ENCODE measurements at regions not wholly inside any gene's neighbourhood (a gene's known extent, or its start where the extent isn't known, plus 50 kb on each side); places are given as distances from the start of the nearest gene placed in this dataset.

DNA sequence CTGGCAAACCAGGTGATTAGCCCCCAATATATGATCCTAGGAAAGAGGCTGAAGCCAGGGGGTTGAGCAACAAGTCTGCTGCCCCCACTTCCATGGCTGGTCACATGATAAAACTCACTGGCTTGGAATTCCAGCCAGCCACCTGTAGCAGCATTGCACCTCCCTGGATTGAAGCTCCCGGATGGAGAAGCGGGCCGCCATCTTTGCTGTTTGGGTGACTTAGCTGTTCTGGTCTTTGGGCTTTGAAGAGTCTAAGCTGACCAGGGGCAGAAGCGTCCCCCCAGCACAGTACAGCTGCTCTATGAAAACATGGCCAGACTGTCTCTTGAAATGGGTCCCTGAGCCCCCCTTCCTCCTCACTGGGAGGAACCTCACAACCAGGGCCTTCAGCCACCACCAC is 610.2 kb downstream of the ANXA1 start:
- DNase-seq (ENCODE audit: low read depth): no peak

DNA sequence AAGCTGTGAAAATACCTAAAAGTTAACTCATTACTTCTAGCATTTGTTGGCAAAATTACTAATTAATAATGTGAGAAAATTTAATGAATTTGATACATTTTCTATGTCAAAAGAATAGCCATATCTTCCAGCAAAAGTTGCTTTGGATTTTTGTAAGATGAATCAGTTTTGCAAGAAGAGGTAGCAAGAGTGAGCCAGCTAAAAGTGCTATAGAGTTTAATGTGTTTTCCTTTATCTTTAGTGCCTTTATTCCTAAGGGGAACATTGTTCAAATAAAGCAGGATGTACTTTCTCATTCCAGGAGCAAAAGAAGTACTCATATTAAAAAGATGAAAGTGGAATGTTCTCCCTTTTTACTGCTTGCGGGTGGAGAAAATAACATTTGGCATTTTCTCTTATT is 622.2 kb downstream of the ANXA1 start:
- no peak for DNase-seq (ENCODE audit: low read depth)

DNA sequence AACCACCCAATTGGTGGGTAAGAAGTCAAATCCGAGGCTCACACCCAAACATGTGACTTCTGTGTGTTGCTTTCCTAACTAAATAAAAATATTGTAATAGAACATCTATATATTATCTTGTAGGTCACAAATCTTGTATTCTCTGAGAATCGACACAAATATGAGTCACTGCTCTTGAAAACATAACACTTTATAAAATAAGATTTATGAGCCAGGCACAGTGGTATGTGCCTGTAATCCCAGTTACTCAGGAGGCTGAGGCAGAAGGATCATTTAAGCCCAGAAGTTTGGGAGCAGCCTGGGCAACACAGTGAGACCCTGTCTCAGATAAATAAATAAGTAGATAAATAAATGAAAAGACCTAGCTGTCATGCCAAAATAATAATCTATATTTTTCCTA is 624.1 kb downstream of the ANXA1 start:
- DNase-seq (ENCODE audit: low read depth): no peak

DNA sequence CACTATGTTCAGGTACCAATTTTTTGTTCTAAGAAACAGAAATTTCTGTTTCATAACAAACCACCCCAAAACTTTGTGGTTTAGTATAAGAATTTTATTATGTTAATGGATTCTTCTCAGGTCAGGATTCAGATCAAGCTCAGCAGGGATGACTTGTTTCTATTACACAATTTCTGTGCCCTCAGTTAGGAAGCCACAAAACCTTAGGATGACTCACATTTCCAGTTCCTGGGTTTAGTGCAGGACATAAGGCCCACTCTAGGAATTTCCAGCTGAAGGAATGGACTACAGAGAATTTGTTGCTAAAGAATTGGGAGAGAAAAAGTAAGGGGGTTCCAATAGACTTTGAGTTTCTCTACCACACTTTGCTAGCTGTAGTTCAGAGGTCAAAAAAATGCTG is 629.3 kb downstream of the ANXA1 start:
- DNase-seq (ENCODE audit: low read depth): no peak

DNA sequence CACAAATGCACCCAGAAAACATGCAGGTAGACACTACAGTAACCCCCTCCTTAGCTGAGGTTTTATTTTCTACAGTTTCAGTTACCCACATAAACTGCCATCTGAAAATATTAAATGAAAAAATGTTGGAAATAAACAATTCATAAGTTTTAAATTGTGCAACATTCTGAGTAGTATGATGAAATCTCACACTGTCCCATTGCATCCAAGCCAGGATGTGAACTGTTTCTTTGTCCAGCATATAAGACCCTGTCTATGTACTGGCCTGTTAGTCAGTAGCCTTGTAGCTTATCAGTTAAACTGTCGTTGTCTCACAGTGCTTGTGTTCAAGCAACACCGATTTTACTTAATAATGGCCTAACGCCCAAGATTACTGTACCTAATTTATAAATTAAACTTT is 630.5 kb downstream of the ANXA1 start:
- no peak for DNase-seq (ENCODE audit: low read depth)

DNA sequence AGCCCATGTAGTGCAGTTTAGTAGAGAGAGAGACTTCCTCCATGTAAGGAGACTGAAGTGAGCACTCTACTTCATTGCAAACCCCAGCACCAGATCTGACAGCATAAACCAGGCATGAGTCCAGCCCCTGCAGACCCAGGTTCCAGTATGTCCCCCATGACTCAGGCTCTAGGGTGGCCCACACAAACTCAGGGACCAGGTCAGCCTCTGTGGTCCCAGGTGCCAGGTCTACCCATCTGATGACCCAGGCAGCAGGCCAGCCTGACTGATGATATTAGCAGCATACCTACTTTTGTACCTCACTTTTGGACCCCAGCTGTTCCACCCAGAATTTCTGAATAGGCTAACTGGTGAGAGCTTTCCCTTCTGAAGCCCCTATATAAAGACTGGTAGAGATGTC is 647.8 kb downstream of the ANXA1 start:
- DNase-seq (ENCODE audit: low read depth): no peak

DNA sequence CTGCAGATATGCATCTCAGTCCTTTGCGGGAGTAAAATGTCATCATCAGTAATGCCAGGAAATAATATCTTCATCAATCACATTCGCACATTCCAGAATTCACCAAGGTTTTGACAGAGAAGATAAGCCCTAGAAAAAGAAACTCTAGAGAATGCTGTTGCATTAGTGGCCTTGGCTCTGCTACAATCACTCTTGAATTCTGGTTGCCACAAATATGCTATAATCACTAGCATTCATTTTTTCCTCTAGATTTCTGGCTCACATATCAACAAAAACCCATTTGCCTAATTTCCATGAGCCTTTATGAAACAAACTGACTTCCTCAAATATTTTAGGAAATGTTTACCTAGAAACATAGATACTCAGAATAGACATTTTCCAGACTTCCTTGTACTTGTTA is 653.4 kb downstream of the ANXA1 start:
- no peak for DNase-seq (ENCODE audit: low read depth)

DNA sequence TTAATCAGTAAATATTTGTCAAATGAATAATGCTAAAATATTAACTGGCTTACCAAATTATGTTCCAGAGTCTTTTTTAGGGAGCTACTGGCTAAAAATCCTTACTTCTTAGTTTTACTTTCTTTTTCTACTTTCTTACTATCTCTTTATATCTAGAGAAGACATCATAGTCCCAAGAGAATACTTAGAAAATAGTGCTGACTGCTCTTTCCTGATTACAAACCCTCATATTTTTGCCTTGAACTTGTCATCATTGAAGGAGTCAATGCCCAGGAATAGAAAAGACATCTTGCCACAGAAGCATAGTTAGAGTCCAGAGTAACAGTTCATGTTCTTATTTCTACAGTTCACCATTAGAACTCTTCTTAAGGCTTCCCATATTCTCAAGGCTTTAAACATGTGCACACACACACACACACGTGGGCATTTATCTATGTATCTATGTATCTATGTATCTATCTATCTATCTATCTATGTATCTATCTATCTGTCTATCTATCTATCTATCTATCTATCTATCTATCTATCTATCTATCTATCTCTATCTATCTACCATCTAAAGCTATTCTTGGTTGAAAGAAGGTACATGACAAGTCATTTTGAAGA is 654.3 kb downstream of the ANXA1 start:
- no peak for DNase-seq (ENCODE audit: low read depth)

DNA sequence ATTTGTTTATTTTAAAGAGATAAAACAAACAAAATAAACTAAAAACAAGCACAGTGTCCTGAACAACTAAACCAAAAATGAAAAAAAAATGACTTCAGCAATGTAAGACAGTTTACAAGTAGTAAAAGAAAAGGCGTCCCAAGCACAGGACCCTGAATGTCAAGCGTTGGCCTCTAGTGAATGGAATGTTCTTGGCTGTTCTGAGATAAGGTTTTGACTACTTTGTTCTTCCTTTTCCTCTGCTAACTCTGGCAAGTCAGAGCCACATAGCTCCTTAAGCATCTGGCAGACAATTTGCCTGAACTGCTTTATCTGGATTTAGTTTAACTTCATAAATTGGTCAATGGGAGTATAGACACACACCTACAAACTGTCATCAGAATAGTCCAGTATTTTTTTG is 655.2 kb downstream of the ANXA1 start:
- no peak for DNase-seq (ENCODE audit: low read depth)

DNA sequence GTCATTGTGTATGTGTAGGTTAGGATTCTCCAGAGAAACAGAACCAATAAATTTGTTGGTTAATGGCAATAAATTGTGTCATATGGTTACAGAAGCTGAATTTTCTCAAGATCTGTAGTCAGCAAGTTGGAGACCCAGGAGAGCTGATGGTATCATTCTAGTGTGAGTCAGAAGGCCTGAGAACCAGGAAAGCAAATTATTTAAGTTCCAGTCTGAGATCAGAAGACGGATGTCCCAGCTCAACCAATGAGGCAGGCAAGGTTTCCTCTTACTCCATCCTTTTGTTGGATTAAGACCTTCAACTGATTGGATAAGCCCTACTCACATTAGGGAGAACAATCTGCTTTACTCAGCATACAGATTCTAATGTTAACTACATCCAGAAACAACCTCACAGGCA is 656.3 kb downstream of the ANXA1 start:
- no peak for DNase-seq (ENCODE audit: low read depth)

DNA sequence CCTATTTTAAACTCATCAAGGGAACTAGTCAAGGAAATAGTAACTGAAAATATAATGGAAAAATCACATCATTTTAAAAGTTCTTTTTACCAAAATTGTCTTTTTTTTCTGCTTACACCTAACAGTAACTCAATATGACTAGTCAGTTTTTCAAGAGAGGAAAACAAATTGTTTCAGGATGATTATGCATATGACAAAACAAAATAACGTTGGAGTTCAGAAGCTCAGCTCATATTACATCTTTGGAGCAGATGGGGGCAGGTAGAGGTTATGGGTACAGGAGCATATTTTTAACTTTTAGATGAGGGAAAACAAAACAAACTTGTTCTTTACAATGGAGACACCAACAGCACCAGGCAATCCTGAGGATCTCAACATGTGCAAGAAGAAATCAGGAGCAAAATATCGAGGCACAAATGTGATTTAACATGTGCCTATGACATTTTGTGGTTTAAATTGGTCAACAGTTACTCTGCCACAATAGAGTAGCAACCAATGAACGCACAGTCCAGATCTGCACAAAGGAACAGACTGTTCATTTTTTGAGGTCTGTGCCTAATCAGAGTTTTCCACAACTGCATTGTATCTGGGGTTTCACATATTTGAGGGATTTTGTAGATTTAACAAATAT is 659.0 kb downstream of the ANXA1 start:
- no peak for DNase-seq (ENCODE audit: low read depth)

DNA sequence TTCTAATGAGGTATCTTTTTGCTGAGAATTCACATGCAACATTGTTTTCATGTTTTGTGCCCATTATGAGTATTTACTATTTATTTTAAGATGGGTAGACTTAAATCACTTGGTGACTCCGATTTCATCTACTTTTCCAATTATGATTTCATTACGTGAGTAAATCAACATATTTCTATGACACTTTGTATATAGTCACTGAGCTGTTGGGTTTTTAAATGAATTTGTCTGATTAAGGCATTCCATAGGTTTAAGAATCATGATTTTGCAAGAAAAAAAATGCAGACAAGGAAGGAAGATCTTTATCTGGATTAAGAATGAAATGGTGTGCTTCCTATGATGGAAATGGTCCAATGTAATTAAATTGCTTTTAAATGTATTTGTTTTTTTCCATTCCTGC is 661.9 kb downstream of the ANXA1 start:
- DNase-seq (ENCODE audit: low read depth): no peak

DNA sequence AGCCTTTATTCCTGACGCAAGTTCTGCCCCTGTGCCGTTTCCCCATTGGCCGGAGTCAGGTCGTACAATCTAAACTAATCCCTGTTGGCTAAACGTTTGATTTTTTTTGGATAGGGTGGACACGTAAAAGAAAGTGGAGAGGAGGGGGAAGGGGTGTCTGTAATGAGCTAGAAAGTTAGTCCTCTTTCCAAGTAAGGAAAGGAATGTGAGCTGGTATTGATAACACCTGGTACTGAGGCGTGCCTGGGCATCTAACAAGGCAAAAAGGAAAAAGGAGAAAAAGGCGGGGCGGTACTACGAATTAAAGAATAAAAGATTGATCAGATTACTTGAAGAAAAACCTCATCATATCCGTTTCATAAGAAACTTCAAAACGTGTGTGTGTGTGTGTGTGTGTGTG is 665.2 kb downstream of the ANXA1 start:
- no peak for DNase-seq (ENCODE audit: low read depth)

DNA sequence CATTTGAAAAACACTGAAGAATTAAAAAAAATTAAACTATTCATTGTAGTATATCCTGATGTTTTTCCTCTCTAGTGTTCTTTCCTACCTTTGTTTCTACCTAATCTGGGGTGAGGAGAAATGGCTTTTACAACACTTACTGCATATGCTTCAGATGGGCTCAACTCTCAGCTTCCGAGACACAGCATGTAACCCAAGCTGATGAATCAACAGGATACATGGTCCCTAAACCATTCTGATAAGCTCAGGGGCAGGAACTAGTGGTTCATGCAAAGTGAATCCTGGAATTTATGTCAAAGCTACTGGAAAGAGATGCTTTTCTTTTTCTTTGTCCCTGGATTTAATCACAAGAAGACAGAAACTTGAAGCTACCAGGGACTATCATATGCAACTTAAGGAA is 672.5 kb upstream of the RORB start:
- DNase-seq (ENCODE audit: low read depth): no peak

DNA sequence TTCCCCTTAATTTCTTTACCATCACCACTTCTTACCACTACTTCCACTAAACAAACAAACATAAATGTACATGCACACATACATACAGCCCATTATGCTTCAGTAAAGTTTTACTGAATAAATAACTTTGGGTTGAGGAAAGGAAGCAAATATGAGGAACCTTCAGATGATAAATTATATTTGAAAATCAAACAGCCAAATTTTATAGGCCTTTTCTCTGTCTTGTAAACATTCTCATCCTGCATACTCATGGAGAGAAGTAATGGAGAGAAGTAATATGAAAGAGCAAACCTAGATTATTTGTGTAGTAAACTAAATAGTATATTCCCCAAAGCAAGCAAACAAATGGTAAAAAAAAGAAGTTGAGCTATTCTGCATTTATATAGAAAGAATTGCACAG is 658.3 kb upstream of the RORB start:
- DNase-seq (ENCODE audit: low read depth): no peak

DNA sequence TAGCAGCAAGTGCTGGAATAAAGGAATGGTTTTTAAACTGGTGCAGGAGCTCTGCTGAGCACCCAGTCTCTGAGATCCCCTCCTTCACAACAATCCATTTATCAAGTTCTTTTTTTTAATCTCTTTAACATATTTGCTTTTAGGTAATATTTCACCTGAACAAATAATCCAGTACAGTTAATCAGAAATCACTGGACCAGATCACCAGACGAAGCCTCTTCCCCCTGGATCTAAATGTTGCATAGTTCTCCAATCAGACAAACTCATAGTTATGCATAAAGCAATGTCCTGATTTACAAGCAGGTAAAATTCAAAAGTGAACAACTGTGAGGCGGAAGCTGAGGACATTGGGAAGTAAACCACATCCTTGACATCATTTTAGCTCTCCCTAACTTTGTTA is 657.7 kb upstream of the RORB start:
- DNase-seq (ENCODE audit: low read depth): no peak

DNA sequence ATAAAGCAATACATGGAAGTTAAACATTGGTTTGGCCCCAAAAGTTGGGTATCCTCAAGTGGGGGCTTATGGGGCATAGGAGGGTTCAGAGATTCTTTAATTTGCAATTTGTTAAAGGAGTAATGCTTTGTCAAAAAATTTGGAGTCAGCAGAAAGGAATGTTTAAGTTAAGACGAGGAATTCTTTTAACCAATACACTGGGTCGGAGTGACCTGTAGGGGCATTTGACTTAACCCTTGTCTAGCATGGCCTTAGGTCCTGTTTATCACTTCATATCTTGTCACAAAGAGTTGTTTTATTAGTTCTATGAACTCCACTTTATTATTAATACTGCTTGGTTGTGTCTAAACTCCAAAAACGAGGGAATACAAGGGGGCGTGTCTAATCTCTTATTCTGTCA is 656.1 kb upstream of the RORB start:
- no peak for DNase-seq (ENCODE audit: low read depth)

DNA sequence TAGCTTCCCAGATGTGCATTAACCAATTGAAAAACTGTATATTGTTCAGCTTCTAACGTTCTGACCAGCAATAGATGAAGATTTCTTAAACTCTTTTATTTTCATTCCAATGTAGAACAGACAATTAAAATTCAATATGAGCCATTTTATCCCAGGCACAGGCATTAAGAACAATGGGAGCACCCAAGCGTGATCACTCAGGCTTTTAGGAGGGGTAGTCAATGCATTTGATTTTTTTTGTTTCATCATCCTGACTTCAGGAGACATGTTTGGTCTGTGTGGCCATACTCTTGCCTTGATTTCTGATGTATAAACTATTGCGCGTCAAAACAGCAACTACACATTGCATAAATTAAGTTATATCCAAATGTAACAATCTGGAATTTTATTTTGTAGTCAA is 653.0 kb upstream of the RORB start:
- DNase-seq (ENCODE audit: low read depth): no peak

DNA sequence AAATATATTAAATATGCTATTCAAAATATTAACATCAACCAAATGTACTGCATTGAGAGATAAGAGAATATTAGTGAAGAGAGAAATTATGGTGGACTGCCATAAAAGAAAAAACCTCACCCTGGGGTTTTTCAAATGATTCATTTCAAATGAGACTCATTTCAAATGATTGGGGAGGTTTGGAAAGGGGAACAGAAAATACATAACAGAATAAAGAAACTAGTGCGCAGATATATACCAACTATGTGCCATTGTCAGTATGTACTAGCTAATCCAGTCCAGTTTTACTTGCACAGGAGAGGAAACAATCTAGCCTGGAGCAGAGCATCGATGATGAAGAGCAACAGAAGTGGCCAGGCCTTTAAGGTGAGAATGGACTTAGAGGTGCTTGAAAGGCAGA is 651.6 kb upstream of the RORB start:
- DNase-seq (ENCODE audit: low read depth): no peak

DNA sequence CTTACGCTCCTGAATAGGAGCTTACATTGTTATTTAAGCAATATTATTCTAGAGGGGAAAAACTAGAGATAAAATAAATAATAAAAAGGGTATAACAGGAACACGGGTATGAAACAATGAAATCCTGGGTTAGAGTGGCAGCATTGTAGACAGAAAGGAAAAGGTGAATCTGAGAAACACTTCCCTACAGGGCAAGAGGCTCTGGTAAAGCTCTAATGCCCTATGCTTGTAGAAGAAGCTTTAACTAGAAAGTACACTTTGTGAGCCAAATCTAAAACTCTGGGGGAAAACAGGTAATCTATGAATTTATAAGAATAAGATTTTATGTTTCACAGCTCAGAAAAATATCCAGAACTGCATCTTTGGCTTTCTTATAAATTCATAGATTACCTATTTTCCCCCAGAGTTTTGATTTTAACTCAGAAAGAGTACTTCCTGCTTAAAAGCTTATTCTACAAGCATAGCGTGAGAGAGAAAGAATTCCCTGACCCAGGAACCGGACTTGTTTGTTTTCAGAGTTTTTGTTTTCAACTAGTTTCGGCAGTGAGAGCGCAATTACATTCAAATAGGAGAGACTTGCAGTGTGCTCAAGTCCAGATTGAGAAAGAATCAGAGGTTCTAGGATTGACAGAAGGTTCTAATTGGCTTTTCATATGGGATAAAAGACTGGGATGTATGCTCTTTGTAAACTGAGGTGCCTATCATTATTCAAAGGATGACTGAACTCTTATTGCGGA is 651.0 kb upstream of the RORB start:
- no peak for DNase-seq (ENCODE audit: low read depth)

DNA sequence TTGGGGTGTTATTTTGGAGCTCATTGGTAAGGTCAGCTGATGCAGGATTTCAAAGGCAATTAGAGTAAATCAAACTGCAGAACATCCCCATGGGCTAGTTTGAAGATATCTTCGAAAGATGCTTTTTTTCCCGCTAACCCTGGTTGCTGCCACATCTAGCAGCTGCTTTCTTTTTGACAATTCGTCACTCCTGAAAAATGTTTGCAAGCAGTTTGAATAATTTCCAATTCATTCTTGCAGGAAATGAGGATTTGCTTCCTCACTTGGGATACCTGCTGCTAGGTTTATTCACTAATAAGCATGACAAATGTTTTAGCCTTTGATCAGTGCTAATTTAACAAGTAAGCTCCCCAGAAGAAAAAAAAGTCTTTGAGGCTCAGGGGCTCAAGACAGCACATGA is 649.6 kb upstream of the RORB start:
- no peak for DNase-seq (ENCODE audit: low read depth)

DNA sequence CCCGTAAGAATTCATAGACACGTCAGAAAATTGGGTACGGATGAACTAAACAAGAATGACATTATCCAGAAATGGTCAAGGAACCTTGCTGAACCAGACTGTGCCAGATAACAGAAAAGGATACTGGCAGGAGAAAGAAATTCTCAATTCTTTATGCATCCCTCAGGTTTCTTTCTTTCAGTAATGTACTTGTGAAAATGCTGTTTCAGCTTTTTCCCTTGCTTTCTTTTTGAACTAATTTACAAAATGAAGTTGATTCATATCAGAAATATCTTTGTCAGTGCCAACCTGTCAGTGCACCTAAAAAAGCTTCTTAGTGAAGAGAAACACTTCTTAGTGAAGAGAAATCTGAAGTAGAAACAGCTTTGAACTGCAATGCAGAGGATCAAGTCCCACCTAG is 643.6 kb upstream of the RORB start:
- no peak for DNase-seq (ENCODE audit: low read depth)

DNA sequence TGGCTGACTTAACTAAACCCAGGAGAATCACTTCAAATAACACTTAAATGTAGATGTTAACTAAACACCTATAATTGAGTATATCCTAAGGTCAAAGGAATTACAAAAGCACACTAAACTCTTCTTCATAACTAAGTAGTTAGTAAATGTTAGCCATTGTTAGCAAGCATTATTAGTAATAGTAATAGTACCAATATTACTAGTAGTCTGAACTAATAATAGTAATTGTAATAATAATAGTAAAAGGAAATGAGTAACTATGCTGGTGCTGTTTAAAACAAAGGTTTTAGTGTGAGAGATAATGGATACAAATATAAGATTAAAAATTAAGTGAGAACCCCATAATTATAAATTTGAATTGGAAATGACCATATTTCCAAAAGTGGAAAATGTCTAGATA is 641.9 kb upstream of the RORB start:
- no peak for DNase-seq (ENCODE audit: low read depth)

DNA sequence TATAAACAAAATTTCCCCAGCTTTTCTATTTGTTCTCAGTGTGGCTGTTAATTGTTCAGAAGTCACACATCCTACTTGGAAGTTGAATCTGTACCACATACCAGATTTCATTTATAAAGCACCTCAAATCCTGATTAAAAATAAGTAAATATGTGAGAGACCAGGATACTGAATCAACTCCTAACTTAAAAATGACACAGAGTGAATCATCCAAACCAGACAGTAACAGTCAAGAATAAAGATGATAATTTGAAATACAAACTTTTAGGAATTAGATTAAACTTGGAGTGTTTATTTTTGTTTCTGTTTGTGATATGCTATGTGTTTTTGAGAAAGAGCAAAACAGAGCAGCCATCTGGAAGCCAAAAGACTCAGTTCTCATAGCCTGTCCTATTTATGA is 633.2 kb upstream of the RORB start:
- DNase-seq (ENCODE audit: low read depth): no peak
